BLaER1 treated with 17β-estradiol and CSF1 and Interleukin-3, amounts not matched to agents 10 nM and 100 nM (cell line): ENCODE measurements at regions not wholly inside any gene's neighbourhood (a gene's known extent, or its start where the extent isn't known, plus 50 kb on each side); places are given as distances from the start of the nearest gene placed in this dataset.

Experiments used
- H3K27ac ChIP-seq, 11 experiments: shearing (Covaris generic); formaldehyde crosslinking; 2 replicates each; pipeline ENCODE4 v1.8.1; 2022
- H3K27me3 ChIP-seq, 11 experiments: shearing (Covaris generic); formaldehyde crosslinking; 2 replicates each; pipeline ENCODE4 v1.8.1; 2022
- H3K36me3 ChIP-seq, 11 experiments: shearing (Covaris generic); formaldehyde crosslinking; 2 replicates each; pipeline ENCODE4 v1.8.1; 2022
- H3K4me1 ChIP-seq, 10 experiments: shearing (Covaris generic); formaldehyde crosslinking; 2 replicates each; pipeline ENCODE4 v1.8.1; 2022
- H3K4me2 ChIP-seq, 11 experiments: shearing (Covaris generic); formaldehyde crosslinking; 2 replicates each; pipeline ENCODE4 v1.8.1; 2022
- H3K4me3 ChIP-seq, 10 experiments: shearing (Covaris generic); formaldehyde crosslinking; 2 replicates each; pipeline ENCODE4 v1.8.1; 2022
- H3K9ac ChIP-seq, 11 experiments: shearing (Covaris generic); formaldehyde crosslinking; 2 replicates each; pipeline ENCODE4 v1.8.1; 2022
- H3K9me3 ChIP-seq, 11 experiments: shearing (Covaris generic); formaldehyde crosslinking; replicated peaks in 1 of 11; 2 replicates each; pipeline ENCODE4 v1.8.1; 2022
- H4K20me1 ChIP-seq, 11 experiments: shearing (Covaris generic); formaldehyde crosslinking; 2 replicates each; pipeline ENCODE4 v1.8.1; 2022
- Cebpa-rat ChIP-seq, 11 experiments: shearing (Covaris generic); IDR thresholded peaks; 2 replicates each; pipeline ENCODE4 v1.8.1; 2022

- no peak overlapping the region for H3K4me3 ChIP-seq
- no peaks in the 10 kb centered on the region for H4K20me1 ChIP-seq
- no peak overlapping the region for H3K4me2 ChIP-seq
- H3K27me3 ChIP-seq, result no peaks in the 10 kb centered on the region
- no peak overlapping the region for H3K9ac ChIP-seq
- H3K9me3 ChIP-seq, result no peaks in the 10 kb centered on the region
- no peak for TF ChIP-seq Cebpa-rat (IDR thresholded peaks at IDR 0.05)
- H3K36me3 ChIP-seq, result no peaks in the 10 kb centered on the region
- H3K27ac ChIP-seq, result no peak overlapping the region
- H3K4me1 ChIP-seq, result no peaks in the 10 kb centered on the region
Observed at GRCh38 chr14:29089849-29090248, 323.3 kb downstream of the FOXG1 start.

GRCh38 chr14:29092121-29092520 lies 325.5 kb downstream of the FOXG1 start:
- TF ChIP-seq Cebpa-rat (IDR thresholded peaks at IDR 0.05), result no peak
- no peak overlapping the region for H3K4me3 ChIP-seq
- H3K9ac ChIP-seq, result no peak overlapping the region
- H3K36me3 ChIP-seq, result no peaks in the 10 kb centered on the region
- H4K20me1 ChIP-seq, result no peaks in the 10 kb centered on the region
- H3K27me3 ChIP-seq, result no peaks in the 10 kb centered on the region
- H3K9me3 ChIP-seq, result no peaks in the 10 kb centered on the region
- no peak overlapping the region for H3K27ac ChIP-seq
- H3K4me1 ChIP-seq, result no peaks in the 10 kb centered on the region
- H3K4me2 ChIP-seq, result no peak overlapping the region

- no peaks in the 10 kb centered on the region for H3K36me3 ChIP-seq
- no peaks in the 10 kb centered on the region for H3K4me1 ChIP-seq
- no peak for TF ChIP-seq Cebpa-rat (IDR thresholded peaks at IDR 0.05)
- no peak overlapping the region for H3K4me2 ChIP-seq
- no peaks in the 10 kb centered on the region for H3K9me3 ChIP-seq
- no peaks in the 10 kb centered on the region for H3K27me3 ChIP-seq
- H3K4me3 ChIP-seq, result no peak overlapping the region
- no peak overlapping the region for H3K27ac ChIP-seq
- no peaks in the 10 kb centered on the region for H4K20me1 ChIP-seq
- no peak overlapping the region for H3K9ac ChIP-seq
Observed at GRCh38 chr14:29097476-29097875, 330.9 kb downstream of the FOXG1 start.

GRCh38 chr14:29098656-29099055 lies 332.1 kb downstream of the FOXG1 start:
- no peak overlapping the region for H3K27ac ChIP-seq
- no peaks in the 10 kb centered on the region for H4K20me1 ChIP-seq
- no peak for TF ChIP-seq Cebpa-rat (IDR thresholded peaks at IDR 0.05)
- H3K9ac ChIP-seq, result no peak overlapping the region
- no peak overlapping the region for H3K4me3 ChIP-seq
- H3K4me1 ChIP-seq, result no peaks in the 10 kb centered on the region
- no peaks in the 10 kb centered on the region for H3K9me3 ChIP-seq
- no peaks in the 10 kb centered on the region for H3K27me3 ChIP-seq
- H3K4me2 ChIP-seq, result no peak overlapping the region
- no peaks in the 10 kb centered on the region for H3K36me3 ChIP-seq

- no peaks in the 10 kb centered on the region for H3K36me3 ChIP-seq
- no peak overlapping the region for H3K27ac ChIP-seq
- no peaks in the 10 kb centered on the region for H4K20me1 ChIP-seq
- no peaks in the 10 kb centered on the region for H3K9me3 ChIP-seq
- no peak for TF ChIP-seq Cebpa-rat (IDR thresholded peaks at IDR 0.05)
- no peak overlapping the region for H3K4me3 ChIP-seq
- no peaks in the 10 kb centered on the region for H3K27me3 ChIP-seq
- H3K4me1 ChIP-seq, result no peaks in the 10 kb centered on the region
- H3K4me2 ChIP-seq, result no peak overlapping the region
- no peak overlapping the region for H3K9ac ChIP-seq
Observed at GRCh38 chr14:29102266-29102665, 335.7 kb downstream of the FOXG1 start.

- Histone ChIP-seq H3K36me3 (no peaks in the 10 kb centered on the region), H3K4me1 (no peaks in the 10 kb centered on the region), H4K20me1 (no peaks in the 10 kb centered on the region), H3K9ac (no peak overlapping the region), H3K27ac (no peak overlapping the region), H3K4me3 (no peak overlapping the region), H3K9me3 (no peaks in the 10 kb centered on the region), H3K27me3 (no peaks in the 10 kb centered on the region), H3K4me2 (no peak overlapping the region)
- no peak for TF ChIP-seq Cebpa-rat (IDR thresholded peaks at IDR 0.05)
Observed at GRCh38 chr14:29102996-29103395, 336.4 kb downstream of the FOXG1 start.

- H3K4me2 ChIP-seq, result no peak overlapping the region
- no peaks in the 10 kb centered on the region for H3K36me3 ChIP-seq
- no peak for TF ChIP-seq Cebpa-rat (IDR thresholded peaks at IDR 0.05)
- no peak overlapping the region for H3K27ac ChIP-seq
- H3K4me3 ChIP-seq, result no peak overlapping the region
- no peaks in the 10 kb centered on the region for H4K20me1 ChIP-seq
- H3K27me3 ChIP-seq, result no peaks in the 10 kb centered on the region
- no peaks in the 10 kb centered on the region for H3K4me1 ChIP-seq
- no peak overlapping the region for H3K9ac ChIP-seq
- no peaks in the 10 kb centered on the region for H3K9me3 ChIP-seq
Observed at GRCh38 chr14:29108908-29109307, 342.3 kb downstream of the FOXG1 start.

- Histone ChIP-seq H3K9ac (no peak overlapping the region), H4K20me1 (no peaks in the 10 kb centered on the region), H3K27me3 (no peaks in the 10 kb centered on the region), H3K4me2 (no peak overlapping the region), H3K36me3 (no peaks in the 10 kb centered on the region), H3K4me3 (no peak overlapping the region), H3K4me1 (no peaks in the 10 kb centered on the region), H3K9me3 (no peaks in the 10 kb centered on the region), H3K27ac (no peak overlapping the region)
- no peak for TF ChIP-seq Cebpa-rat (IDR thresholded peaks at IDR 0.05)
Observed at GRCh38 chr14:29109589-29109988, 343.0 kb downstream of the FOXG1 start.

GRCh38 chr14:29111554-29111953 lies 345.0 kb downstream of the FOXG1 start:
- TF ChIP-seq Cebpa-rat (IDR thresholded peaks at IDR 0.05), result no peak
- no peaks in the 10 kb centered on the region for H3K27me3 ChIP-seq
- H4K20me1 ChIP-seq, result no peaks in the 10 kb centered on the region
- H3K9me3 ChIP-seq, result no peaks in the 10 kb centered on the region
- H3K36me3 ChIP-seq, result no peaks in the 10 kb centered on the region
- no peaks in the 10 kb centered on the region for H3K4me1 ChIP-seq
- H3K9ac ChIP-seq, result no peak overlapping the region
- H3K4me3 ChIP-seq, result no peak overlapping the region
- no peak overlapping the region for H3K27ac ChIP-seq
- no peak overlapping the region for H3K4me2 ChIP-seq

GRCh38 chr14:29123017-29123416 lies 356.4 kb downstream of the FOXG1 start:
- no peaks in the 10 kb centered on the region for H3K27me3 ChIP-seq
- H3K36me3 ChIP-seq, result no peaks in the 10 kb centered on the region
- TF ChIP-seq Cebpa-rat (IDR thresholded peaks at IDR 0.05), result no peak

GRCh38 chr14:29126361-29126760 lies 359.8 kb downstream of the FOXG1 start:
- Histone ChIP-seq H3K4me1 (no peaks in the 10 kb centered on the region), H3K27ac (no peak overlapping the region), H3K4me2 (no peak overlapping the region), H3K9ac (no peak overlapping the region), H3K36me3 (no peaks in the 10 kb centered on the region), H3K9me3 (no peaks in the 10 kb centered on the region; a peak in 1 of 22 replicates), H4K20me1 (no peaks in the 10 kb centered on the region), H3K27me3 (no peaks in the 10 kb centered on the region), H3K4me3 (no peak overlapping the region)
- TF ChIP-seq Cebpa-rat (IDR thresholded peaks at IDR 0.05), result no peak

More at GRCh38 chr14:29123017-29123416, 356.4 kb downstream of the FOXG1 start:
- Histone ChIP-seq H3K4me1 (no peaks in the 10 kb centered on the region), H4K20me1 (no peaks in the 10 kb centered on the region), H3K4me2 (no peak overlapping the region), H3K9ac (no peak overlapping the region), H3K4me3 (no peak overlapping the region), H3K9me3 (no peaks in the 10 kb centered on the region; a peak in 1 of 22 replicates), H3K27ac (no peak overlapping the region)
